H9 (cell line): ENCODE measurements at regions not wholly inside any gene's neighbourhood (a gene's known extent, or its start where the extent isn't known, plus 50 kb on each side); places are given as distances from the start of the nearest gene placed in this dataset.
"Not testable (repeated sequence)": the region's sequence is repeated elsewhere in the genome, so short reads cannot be mapped to it uniquely, and the experiment has no call there.

Experiments used
- DNase-seq: peaks from one replicate; pipeline ENCODE4 v3.0.0-alpha.2; 2017
- H2AFZ ChIP-seq: one replicate; pipeline ENCODE4 v1.6.1; 2013; ENCODE audit warnings: mild to moderate bottlenecking, low read length, control low read depth, moderate library complexity
- H2AK5ac ChIP-seq: 2 replicates; pipeline ENCODE4 v1.6.1; 2013; ENCODE audit warnings: low read length, control low read depth, mixed read lengths; ENCODE audit not compliant: insufficient read length
- H2BK120ac ChIP-seq: one replicate; pipeline ENCODE4 v1.6.1; 2013; ENCODE audit warnings: low read depth, mild to moderate bottlenecking, low read length, control low read depth, inconsistent platforms; ENCODE audit not compliant: poor library complexity, severe bottlenecking
- H2BK12ac ChIP-seq: 2 replicates; pipeline ENCODE4 v1.6.1; 2013; ENCODE audit warnings: low read length, control low read depth, mixed read lengths, low read depth; ENCODE audit not compliant: insufficient read length
- H2BK15ac ChIP-seq: 2 replicates; pipeline ENCODE4 v1.6.1; 2013; ENCODE audit warnings: low read depth, low read length, control low read depth
- H2BK20ac ChIP-seq: one replicate; pipeline ENCODE4 v1.6.1; 2013; ENCODE audit warnings: low read depth, mild to moderate bottlenecking, low read length, control low read depth, inconsistent platforms; ENCODE audit not compliant: poor library complexity, severe bottlenecking
- H2BK5ac ChIP-seq: 2 replicates; pipeline ENCODE4 v1.6.1; 2013; ENCODE audit warnings: low read length, control low read depth, mixed read lengths; ENCODE audit not compliant: insufficient read length
- H3K14ac ChIP-seq: 2 replicates; pipeline ENCODE4 v1.6.1; 2013; ENCODE audit warnings: low read length, control low read depth; ENCODE audit not compliant: insufficient read depth
- H3K18ac ChIP-seq: 2 replicates; pipeline ENCODE4 v1.6.1; 2013; ENCODE audit warnings: low read depth, mild to moderate bottlenecking, mixed read lengths, low read length, control low read depth; ENCODE audit not compliant: insufficient read length
- H3K23ac ChIP-seq: 2 replicates; pipeline ENCODE4 v1.6.1; 2013; ENCODE audit warnings: low read length, control low read depth, mixed read lengths, low read depth; ENCODE audit not compliant: insufficient read length
- H3K23me2 ChIP-seq: 2 replicates; pipeline ENCODE4 v1.6.1; 2013; ENCODE audit warnings: low read depth, mild to moderate bottlenecking, mixed read lengths, low read length, control low read depth; ENCODE audit not compliant: insufficient read length, poor library complexity, severe bottlenecking
- H3K27ac ChIP-seq: 2 replicates; pipeline ENCODE4 v1.5.1; 2013; ENCODE audit warnings: low read length, control low read depth, mixed read lengths, low read depth; ENCODE audit not compliant: insufficient read length
- H3K27me3 ChIP-seq: 2 replicates; pipeline ENCODE4 v1.6.1; 2013; ENCODE audit warnings: low read length, control low read depth, inconsistent platforms; ENCODE audit not compliant: insufficient read depth
- H3K4ac ChIP-seq: 2 replicates; pipeline ENCODE4 v1.6.1; 2013; ENCODE audit warnings: low read depth, mild to moderate bottlenecking, control low read depth, inconsistent platforms, low read length, moderate library complexity
- H3K4me1 ChIP-seq: 2 replicates; pipeline ENCODE4 v1.6.1; 2013; ENCODE audit warnings: low read length, control low read depth, inconsistent platforms; ENCODE audit not compliant: insufficient read depth
- H3K4me2 ChIP-seq: 2 replicates; pipeline ENCODE4 v1.6.1; 2013; ENCODE audit warnings: low read length, control low read depth, mixed read lengths; ENCODE audit not compliant: insufficient read length, insufficient read depth
- H3K56ac ChIP-seq: 2 replicates; pipeline ENCODE4 v1.6.1; 2013; ENCODE audit warnings: low read depth, mild to moderate bottlenecking, mixed read lengths, low read length, control low read depth; ENCODE audit not compliant: insufficient read length
- H3K79me1 ChIP-seq: 2 replicates; pipeline ENCODE4 v1.6.1; 2013; ENCODE audit warnings: low read depth, mild to moderate bottlenecking, moderate library complexity, low read length, control low read depth, inconsistent platforms; ENCODE audit not compliant: insufficient read depth, poor library complexity, severe bottlenecking
- H3K79me2 ChIP-seq: 2 replicates; pipeline ENCODE4 v1.6.1; 2013; ENCODE audit warnings: low read length, control low read depth, inconsistent platforms; ENCODE audit not compliant: insufficient read depth
- H3K9ac ChIP-seq: 2 replicates; pipeline ENCODE4 v1.6.1; 2013; ENCODE audit warnings: low read length, control low read depth, mixed read lengths; ENCODE audit not compliant: insufficient read length; ENCODE audit errors: extremely low read depth
- H3K9me3 ChIP-seq: one replicate; pipeline ENCODE4 v1.6.1; 2013; ENCODE audit warnings: low read depth, low read length, inconsistent platforms; ENCODE audit not compliant: control insufficient read depth
- H3T11ph ChIP-seq: one replicate; pipeline ENCODE4 v1.6.1; 2013; ENCODE audit warnings: mild to moderate bottlenecking, low read length, control low read depth, inconsistent platforms
- H4K20me1 ChIP-seq: one replicate; pipeline ENCODE4 v1.6.1; 2013; ENCODE audit not compliant: control insufficient read depth, insufficient read length, insufficient read depth
- H4K5ac ChIP-seq: 2 replicates; pipeline ENCODE4 v1.6.1; 2013; ENCODE audit warnings: low read depth, mild to moderate bottlenecking, mixed read lengths, low read length, control low read depth; ENCODE audit not compliant: insufficient read length
- H4K8ac ChIP-seq: replicated peaks from 2 replicates; pipeline ENCODE4 v1.6.1; 2013; ENCODE audit warnings: low read length, control low read depth, mixed read lengths, low read depth; ENCODE audit not compliant: insufficient read length
- H4K91ac ChIP-seq: 2 replicates; pipeline ENCODE4 v1.6.1; 2013; ENCODE audit warnings: low read depth, mild to moderate bottlenecking, moderate library complexity, mixed read lengths, low read length, control low read depth; ENCODE audit not compliant: insufficient read length
- H3K27ac Mint-ChIP-seq, 3 experiments: 2 replicates in 2 of 3; 3 replicates in 1 of 3; pipeline ENCODE4 v1.8.0; 2020 to 2021; ENCODE audit warnings: mixed read lengths in 3 of 3, mild to moderate bottlenecking in 1 of 3, moderate library complexity in 1 of 3
- H3K27me3 Mint-ChIP-seq: 2 replicates; pipeline ENCODE4 v1.8.0; 2021; ENCODE audit warnings: low read depth, mild to moderate bottlenecking, moderate library complexity, mixed read lengths
- H3K36me3 Mint-ChIP-seq, 3 experiments: 2 replicates in 2 of 3; 3 replicates in 1 of 3; pipeline ENCODE4 v1.8.0; 2020 to 2021; ENCODE audit warnings: low read depth in 3 of 3, mixed read lengths in 3 of 3; ENCODE audit not compliant: insufficient read depth in 1 of 3
- H3K4me1 Mint-ChIP-seq, 2 experiments: 2 replicates each; pipeline ENCODE4 v1.8.0; 2020; ENCODE audit warnings: mixed read lengths in 2 of 2
- H3K4me3 Mint-ChIP-seq, 2 experiments: 2 replicates in 1 of 2; 3 replicates in 1 of 2; pipeline ENCODE4 v1.8.0; 2020 to 2021; ENCODE audit warnings: mild to moderate bottlenecking in 2 of 2, mixed read lengths in 2 of 2, moderate library complexity in 1 of 2
- H3K9me3 Mint-ChIP-seq, 2 experiments: 2 replicates in 1 of 2; 3 replicates in 1 of 2; pipeline ENCODE4 v1.8.0; 2020; ENCODE audit warnings: mild to moderate bottlenecking in 2 of 2, mixed read lengths in 2 of 2, moderate library complexity in 1 of 2
- CTCF ChIP-seq: fragments of 200-600 bp; sonication (generic); conservative IDR thresholded peaks from 3 replicates; pipeline ENCODE4 v1.8.0; 2021; ENCODE audit warnings: antibody characterized with exemption, mild to moderate bottlenecking
- WGBS: extraction: QIAGEN DNeasy Blood & Tissue Kit; methylation state at CpG from one replicate; pipeline ENCODE4 v1.1.7; 2013; ENCODE audit warnings: missing lambda C conversion rate, low lambda C conversion rate, mixed read lengths; ENCODE audit not compliant: insufficient read length; ENCODE audit errors: extremely low coverage; 5-methylcytosine and 5-hydroxymethylcytosine counted together

DNA sequence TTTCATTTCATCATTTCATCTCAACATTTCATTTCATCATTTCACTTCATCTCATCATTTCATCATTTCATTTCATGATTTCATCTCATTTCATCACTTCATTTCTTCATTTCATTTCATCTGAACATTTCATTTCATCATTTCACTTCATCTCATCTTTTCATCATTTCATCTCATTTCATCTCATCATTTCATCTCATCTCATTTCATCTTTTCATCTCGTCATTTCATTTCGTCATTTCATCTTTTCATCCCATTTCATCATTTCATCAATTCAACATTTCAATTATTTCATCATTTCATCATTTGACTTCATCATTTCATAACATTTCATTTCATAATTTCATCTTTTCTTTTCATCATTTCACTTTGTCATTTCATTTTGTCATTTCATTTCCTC is 128.4 kb downstream of the ANKRD30BL start:
- Histone ChIP-seq H3K9ac (no peak overlapping the region), H3K23ac (no peak overlapping the region), H3K79me2 (no peaks in the 10 kb centered on the region), H3K27ac (no peak overlapping the region), H3K79me1 (no peaks in the 10 kb centered on the region), H3K56ac (no peak overlapping the region), H3K4me2 (no peak overlapping the region), H4K20me1 (no peaks in the 10 kb centered on the region), H4K8ac (no peak overlapping the region), H2AK5ac (no peak overlapping the region), H3K4ac (no peak overlapping the region), H2BK12ac (no peak overlapping the region), H2AFZ (no peak overlapping the region), H3K27me3 (no peaks in the 10 kb centered on the region; the same call in 1 of the 2 replicates), H3K23me2 (peaks cover 4% of the 10 kb centered on the region), H2BK20ac (no peak overlapping the region), H3K14ac (no peak overlapping the region), H2BK120ac (no peak overlapping the region), H4K91ac (no peak overlapping the region), H2BK15ac (no peak overlapping the region), H2BK5ac (no peak overlapping the region), H3T11ph (no peak overlapping the region), H3K9me3 (no peaks in the 10 kb centered on the region), H3K18ac (no peak overlapping the region), H3K4me1 (no peaks in the 10 kb centered on the region), H4K5ac (no peak overlapping the region)
- no peaks in the 10 kb centered on the region; the same call in 1 of the 2 replicates for H3K27me3 Mint-ChIP-seq
- WGBS: 100% methylated on average over 2 of the region's 2 CpGs
- no peak overlapping the region for H3K4me3 Mint-ChIP-seq
- no peak overlapping the region for H3K27ac Mint-ChIP-seq
- no peak for TF ChIP-seq CTCF
- DNase-seq: no peak
- H3K4me1 Mint-ChIP-seq: no peaks in the 10 kb centered on the region; a peak in 1 of 4 replicates
- H3K9me3 Mint-ChIP-seq: no peaks in the 10 kb centered on the region
- H3K36me3 Mint-ChIP-seq: no peaks in the 10 kb centered on the region

DNA sequence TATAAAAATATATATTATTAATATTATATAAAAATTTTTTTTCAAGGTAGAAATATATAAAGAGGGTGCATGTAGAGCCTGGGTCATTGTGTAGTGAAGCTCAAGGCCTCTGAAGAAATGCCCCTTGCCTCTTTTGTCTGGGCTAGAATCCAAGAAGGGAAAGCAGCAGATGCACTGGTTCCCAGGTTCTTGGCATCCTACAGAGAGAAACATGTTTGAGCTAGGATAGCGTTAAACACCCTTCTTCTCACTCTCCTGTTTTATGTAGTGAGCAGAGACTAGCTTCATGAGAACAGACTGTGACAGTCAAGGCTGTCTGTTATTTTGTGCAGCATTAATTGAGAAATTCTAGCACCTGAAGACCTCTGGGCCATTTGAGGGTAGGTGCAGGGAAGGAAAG is 149.7 kb downstream of the ANKRD30BL start:
- not testable (repeated sequence) for H2BK120ac ChIP-seq, H2BK5ac ChIP-seq, H3K27ac Mint-ChIP-seq, H3K23me2 ChIP-seq, H3K79me2 ChIP-seq, H2AFZ ChIP-seq, H3K9ac ChIP-seq, H3K14ac ChIP-seq, H3K4ac ChIP-seq, DNase-seq, H3K79me1 ChIP-seq, H4K5ac ChIP-seq, H2AK5ac ChIP-seq, H3K9me3 ChIP-seq, H2BK12ac ChIP-seq, H4K91ac ChIP-seq, H3K23ac ChIP-seq, H3K4me2 ChIP-seq, H3K4me3 Mint-ChIP-seq, H3K4me1 ChIP-seq, H3K18ac ChIP-seq, H3K9me3 Mint-ChIP-seq, H3K36me3 Mint-ChIP-seq, H3T11ph ChIP-seq, H3K27me3 ChIP-seq, H2BK20ac ChIP-seq, H4K20me1 ChIP-seq, H4K8ac ChIP-seq, H3K27ac ChIP-seq, H2BK15ac ChIP-seq, H3K56ac ChIP-seq
- Mint-ChIP-seq H3K27me3 (peaks cover 54% of the 10 kb centered on the region), H3K4me1 (peaks cover 8 to 11% of the 10 kb centered on the region in 2 experiments)
- no CpG with 5 or more reads among the region's 1 CpG for WGBS
